ENCODE measurements at regions not wholly inside any gene's neighbourhood (a gene's known extent, or its start where the extent isn't known, plus 50 kb on each side); places are given as distances from the start of the nearest gene placed in this dataset.

DNA sequence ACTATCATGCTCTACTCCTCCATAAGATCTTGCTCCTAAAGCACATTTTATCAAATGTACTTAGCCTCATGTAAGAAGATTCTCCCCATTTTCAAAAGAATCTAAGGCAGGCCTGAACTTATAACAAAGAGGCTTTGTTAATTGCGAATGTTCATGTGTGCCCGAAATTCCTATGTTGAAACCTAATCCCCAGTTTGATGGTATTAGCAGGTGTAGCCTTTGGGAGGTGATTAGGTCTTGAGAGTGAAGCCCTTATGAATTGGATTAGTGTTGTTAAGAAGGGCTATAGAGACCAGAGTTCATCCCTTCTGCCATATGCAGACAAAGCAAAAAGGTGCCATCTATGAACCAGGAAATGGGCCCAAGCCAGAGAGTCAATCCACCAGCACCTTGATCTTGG is 234.5 kb downstream of the PAX3 start:
- Histone ChIP-seq H3K4me3 (ENCODE audit: low read depth, low read length) (no peak overlapping the region), H3K4me1 (ENCODE audit: control insufficient read depth, insufficient read depth, low read length) (peaks cover 4% of the 10 kb centered on the region; the same call in 1 of the 2 replicates), H3K27me3 (ENCODE audit: control insufficient read depth, insufficient read depth, low read length) (peaks cover 21% of the 10 kb centered on the region), H3K9me3 (ENCODE audit: control insufficient read depth, insufficient read depth, low read depth, low read length) (peaks cover 6% of the 10 kb centered on the region; the same call in 1 of the 2 replicates), H3K9ac (ENCODE audit: low read length) (no peak overlapping the region), H3K36me3 (ENCODE audit: control insufficient read depth, insufficient read depth, low read length) (no peaks in the 10 kb centered on the region), H3K27ac (ENCODE audit: low read depth, low read length) (no peak overlapping the region)

DNA sequence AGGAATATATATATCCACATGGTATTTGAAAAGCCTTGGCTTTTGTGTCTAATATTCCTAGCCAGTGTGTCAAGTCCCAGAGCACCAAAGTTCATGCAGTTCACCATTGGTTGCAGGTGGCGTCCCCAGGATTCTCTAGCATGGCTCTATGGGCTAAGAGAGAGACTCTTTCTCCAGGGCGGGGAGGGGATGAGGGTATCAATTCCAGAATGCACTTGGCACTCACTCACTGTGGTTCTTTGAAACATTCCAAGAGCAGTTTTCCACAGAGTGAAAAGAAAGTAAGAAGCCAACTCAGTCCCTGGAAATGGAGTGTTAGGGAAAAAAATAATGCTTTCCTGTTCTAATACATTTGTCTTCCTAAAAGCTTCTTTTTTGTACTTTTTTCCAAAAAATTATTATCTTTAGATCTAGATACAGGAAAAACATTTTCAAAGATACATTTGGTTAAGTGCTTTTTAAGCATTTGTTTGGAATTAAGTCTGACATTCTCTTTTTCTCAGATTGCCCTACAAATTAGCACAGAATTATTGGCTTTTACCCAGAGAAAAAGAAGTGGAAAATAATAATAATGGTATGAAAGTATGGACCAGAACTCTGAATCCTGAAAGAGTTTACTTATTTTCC is 239.9 kb downstream of the PAX3 start:
- Histone ChIP-seq H3K4me1 (ENCODE audit: control insufficient read depth, insufficient read depth, low read length) (peaks cover 4% of the 10 kb centered on the region; the same call in 1 of the 2 replicates), H3K9ac (ENCODE audit: low read length) (no peak overlapping the region), H3K36me3 (ENCODE audit: control insufficient read depth, insufficient read depth, low read length) (no peaks in the 10 kb centered on the region), H3K4me3 (ENCODE audit: low read depth, low read length) (no peak overlapping the region), H3K27me3 (ENCODE audit: control insufficient read depth, insufficient read depth, low read length) (peaks cover 52% of the 10 kb centered on the region), H3K27ac (ENCODE audit: low read depth, low read length) (no peak overlapping the region), H3K9me3 (ENCODE audit: control insufficient read depth, insufficient read depth, low read depth, low read length) (no peaks in the 10 kb centered on the region)

DNA sequence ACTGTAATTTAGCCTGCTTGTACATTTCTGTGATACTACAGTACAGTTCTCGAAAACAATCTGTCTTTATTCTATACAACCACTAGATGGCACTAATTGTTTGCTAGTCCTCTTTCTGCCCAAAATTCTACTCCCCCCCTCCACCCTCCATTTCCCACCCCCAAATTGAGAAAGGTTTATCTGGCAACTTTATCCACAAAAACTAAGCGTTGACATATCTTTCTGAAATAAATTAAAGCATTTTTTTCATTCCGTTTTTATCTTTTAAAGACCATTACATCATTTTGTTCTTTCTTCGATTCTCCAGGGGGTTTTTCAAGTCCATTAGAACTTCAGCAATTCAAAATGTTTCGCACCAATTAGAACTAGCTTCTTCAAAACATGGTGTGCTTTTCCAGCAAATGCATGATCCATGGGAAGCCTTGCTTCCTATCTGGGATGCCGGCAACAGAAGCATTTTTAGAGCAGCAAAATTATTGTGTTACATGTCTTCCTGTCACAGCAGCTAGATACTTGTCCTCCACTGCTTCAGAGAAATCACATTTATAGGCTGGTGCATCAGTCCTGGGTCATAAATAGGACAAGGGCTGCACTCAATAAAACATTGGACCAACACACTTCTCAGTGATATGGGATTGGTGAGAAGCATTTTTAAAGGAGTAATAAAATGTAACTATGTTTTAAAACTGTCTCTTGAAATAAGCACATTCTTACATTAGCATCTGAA is 241.3 kb downstream of the PAX3 start:
- Histone ChIP-seq H3K9me3 (ENCODE audit: control insufficient read depth, insufficient read depth, low read depth, low read length) (no peaks in the 10 kb centered on the region), H3K36me3 (ENCODE audit: control insufficient read depth, insufficient read depth, low read length) (no peaks in the 10 kb centered on the region), H3K27ac (ENCODE audit: low read depth, low read length) (no peak overlapping the region), H3K4me1 (ENCODE audit: control insufficient read depth, insufficient read depth, low read length) (peaks cover 11% of the 10 kb centered on the region), H3K27me3 (ENCODE audit: control insufficient read depth, insufficient read depth, low read length) (peaks cover 67% of the 10 kb centered on the region), H3K9ac (ENCODE audit: low read length) (no peak overlapping the region), H3K4me3 (ENCODE audit: low read depth, low read length) (no peak overlapping the region)

DNA sequence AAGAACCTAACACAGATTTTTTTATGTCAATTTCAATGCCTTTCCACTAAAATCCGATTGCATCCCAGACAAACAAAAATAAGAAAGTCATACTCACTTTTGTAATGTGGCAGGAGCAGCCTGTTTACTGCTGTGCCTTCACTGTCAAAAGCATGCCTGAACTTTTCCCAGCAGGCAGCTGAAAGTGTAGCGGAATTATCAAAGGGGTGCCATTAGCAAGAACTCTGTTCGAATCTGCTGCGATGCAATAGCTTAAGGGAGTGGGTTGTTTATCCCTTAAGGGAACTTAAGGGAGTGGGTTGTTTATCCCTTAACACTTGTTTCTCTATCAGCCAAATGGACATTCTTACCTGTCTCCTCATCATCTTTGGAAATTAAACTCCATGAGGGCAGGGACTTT is 243.5 kb downstream of the PAX3 start:
- Histone ChIP-seq H3K9me3 (ENCODE audit: control insufficient read depth, insufficient read depth, low read depth, low read length) (no peaks in the 10 kb centered on the region), H3K36me3 (ENCODE audit: control insufficient read depth, insufficient read depth, low read length) (no peaks in the 10 kb centered on the region), H3K27me3 (ENCODE audit: control insufficient read depth, insufficient read depth, low read length) (peaks cover 87% of the 10 kb centered on the region), H3K27ac (ENCODE audit: low read depth, low read length) (no peak overlapping the region), H3K9ac (ENCODE audit: low read length) (no peak overlapping the region), H3K4me3 (ENCODE audit: low read depth, low read length) (no peak overlapping the region), H3K4me1 (ENCODE audit: control insufficient read depth, insufficient read depth, low read length) (peaks cover 18% of the 10 kb centered on the region)

DNA sequence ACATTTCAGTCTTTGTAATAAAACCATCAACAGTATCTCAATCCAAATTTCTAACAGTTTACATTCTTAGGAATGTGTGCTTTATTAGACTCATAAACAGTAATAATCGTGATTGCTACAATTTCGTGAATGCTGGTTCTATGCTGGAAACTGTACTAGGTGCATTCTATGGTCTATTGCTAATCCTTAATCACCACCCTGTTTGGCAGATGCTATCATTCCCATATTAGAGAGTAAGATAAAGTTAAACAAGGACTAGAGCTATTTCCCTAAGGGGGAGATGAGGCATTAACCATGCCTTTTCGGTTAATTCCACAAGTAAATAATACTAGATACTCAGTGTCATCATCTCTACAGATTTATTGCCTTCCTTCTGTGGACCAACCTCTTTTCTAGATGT is 244.0 kb downstream of the PAX3 start:
- H3K27me3 ChIP-seq (ENCODE audit: control insufficient read depth, insufficient read depth, low read length), result peaks cover 88% of the 10 kb centered on the region
- H3K27ac ChIP-seq (ENCODE audit: low read depth, low read length), result no peak overlapping the region
- H3K4me1 ChIP-seq (ENCODE audit: control insufficient read depth, insufficient read depth, low read length), result peaks cover 19% of the 10 kb centered on the region
- no peaks in the 10 kb centered on the region for H3K9me3 ChIP-seq (ENCODE audit: control insufficient read depth, insufficient read depth, low read depth, low read length)
- H3K4me3 ChIP-seq (ENCODE audit: low read depth, low read length), result no peak overlapping the region
- H3K9ac ChIP-seq (ENCODE audit: low read length), result no peak overlapping the region
- H3K36me3 ChIP-seq (ENCODE audit: control insufficient read depth, insufficient read depth, low read length), result no peaks in the 10 kb centered on the region

DNA sequence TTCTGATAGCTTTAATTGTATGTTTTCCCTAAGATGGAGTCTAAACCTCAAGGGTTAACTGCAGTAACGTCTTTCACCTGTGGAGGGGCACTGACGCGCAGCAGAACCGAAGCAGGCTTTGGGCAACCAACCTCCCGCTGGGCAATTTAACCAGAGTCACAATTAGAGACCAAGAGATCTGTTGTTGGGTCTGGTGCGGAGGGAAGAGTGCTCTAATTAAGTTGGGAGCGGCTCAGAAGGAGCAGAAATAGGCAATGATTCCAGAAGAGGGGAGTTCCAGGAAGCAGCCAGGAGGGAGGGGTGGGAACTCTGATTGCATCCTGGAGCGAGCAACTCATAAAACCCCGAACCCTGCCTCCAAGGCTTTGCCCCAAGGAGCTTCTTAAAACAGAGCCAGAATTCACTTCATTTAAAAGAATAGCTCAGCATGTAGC is 245.8 kb downstream of the PAX3 start:
- Histone ChIP-seq H3K9me3 (ENCODE audit: control insufficient read depth, insufficient read depth, low read depth, low read length) (no peaks in the 10 kb centered on the region), H3K36me3 (ENCODE audit: control insufficient read depth, insufficient read depth, low read length) (no peaks in the 10 kb centered on the region), H3K27me3 (ENCODE audit: control insufficient read depth, insufficient read depth, low read length) (peaks cover 99% of the 10 kb centered on the region), H3K9ac (ENCODE audit: low read length) (no peak overlapping the region), H3K27ac (ENCODE audit: low read depth, low read length) (no peak overlapping the region), H3K4me1 (ENCODE audit: control insufficient read depth, insufficient read depth, low read length) (peaks cover 19% of the 10 kb centered on the region), H3K4me3 (ENCODE audit: low read depth, low read length) (0 out of 2 replicates have a peak overlapping the region, but pooled peaks have one; percentile 11)

DNA sequence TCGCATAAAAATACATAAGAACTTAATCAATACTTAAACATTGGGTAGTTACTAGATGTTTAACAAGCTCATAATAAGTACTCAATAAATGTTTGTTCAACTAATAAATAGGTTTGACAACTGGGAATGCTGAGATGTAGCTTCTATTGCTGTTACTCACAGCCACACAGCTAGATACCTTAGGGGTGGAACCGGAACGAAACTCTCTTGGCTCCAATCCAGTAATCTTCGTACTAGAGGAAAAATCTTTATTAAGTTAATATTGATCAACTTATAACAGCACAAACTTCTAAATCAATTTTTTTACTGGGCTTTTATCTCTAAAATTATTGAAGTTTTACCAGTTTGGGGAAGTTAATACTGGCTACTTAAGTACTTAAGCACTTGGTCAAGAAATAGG is 247.8 kb downstream of the PAX3 start:
- Histone ChIP-seq H3K9me3 (ENCODE audit: control insufficient read depth, insufficient read depth, low read depth, low read length) (no peaks in the 10 kb centered on the region), H3K27ac (ENCODE audit: low read depth, low read length) (no peak overlapping the region), H3K36me3 (ENCODE audit: control insufficient read depth, insufficient read depth, low read length) (no peaks in the 10 kb centered on the region), H3K27me3 (ENCODE audit: control insufficient read depth, insufficient read depth, low read length) (peaks cover 100% of the 10 kb centered on the region), H3K4me1 (ENCODE audit: control insufficient read depth, insufficient read depth, low read length) (peaks cover 19% of the 10 kb centered on the region), H3K4me3 (ENCODE audit: low read depth, low read length) (no peak overlapping the region), H3K9ac (ENCODE audit: low read length) (no peak overlapping the region)

DNA sequence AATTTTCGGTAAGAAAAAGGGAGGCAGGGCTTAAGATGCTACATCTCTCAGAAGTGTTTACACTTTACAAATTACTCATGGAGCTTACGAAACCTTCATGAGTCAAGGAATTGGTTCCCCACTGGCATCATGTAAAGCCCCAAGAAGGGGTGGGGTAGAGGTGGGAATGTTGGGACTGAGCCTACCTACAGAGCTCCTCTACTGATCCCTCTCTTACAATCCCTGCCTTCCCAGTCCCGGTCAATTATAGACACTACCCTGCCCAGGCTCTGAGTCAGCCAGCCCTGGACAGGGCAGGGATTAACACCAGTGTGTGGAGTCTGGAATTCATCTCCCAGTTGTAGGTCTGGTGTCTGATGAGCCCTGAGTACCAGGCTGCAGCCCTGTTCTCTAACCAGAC is 248.9 kb downstream of the PAX3 start:
- H3K36me3 ChIP-seq (ENCODE audit: control insufficient read depth, insufficient read depth, low read length), result no peaks in the 10 kb centered on the region
- H3K4me3 ChIP-seq (ENCODE audit: low read depth, low read length), result no peak overlapping the region
- no peak overlapping the region for H3K27ac ChIP-seq (ENCODE audit: low read depth, low read length)
- peaks cover 90% of the 10 kb centered on the region for H3K27me3 ChIP-seq (ENCODE audit: control insufficient read depth, insufficient read depth, low read length)
- no peaks in the 10 kb centered on the region for H3K9me3 ChIP-seq (ENCODE audit: control insufficient read depth, insufficient read depth, low read depth, low read length)
- H3K9ac ChIP-seq (ENCODE audit: low read length), result no peak overlapping the region
- peaks cover 19% of the 10 kb centered on the region for H3K4me1 ChIP-seq (ENCODE audit: control insufficient read depth, insufficient read depth, low read length)

DNA sequence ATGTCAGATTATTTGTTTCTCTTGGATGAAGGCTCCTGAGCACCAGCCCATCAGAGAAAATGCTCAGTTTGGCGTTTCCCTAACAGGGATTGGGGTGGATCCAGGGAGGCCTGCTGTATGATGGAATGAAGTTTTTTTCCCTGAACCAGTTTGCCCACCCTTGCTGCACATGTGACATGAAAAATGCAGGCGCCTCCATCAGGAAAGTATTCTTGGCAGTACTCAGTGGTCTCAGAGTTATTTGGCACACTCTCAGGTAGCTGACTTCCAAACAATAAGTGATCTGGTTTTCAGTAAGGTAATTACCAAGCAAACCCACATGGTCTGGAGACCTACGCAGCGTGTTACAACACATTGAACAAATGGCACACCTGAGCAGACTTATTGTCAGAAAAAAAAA is 254.9 kb downstream of the PAX3 start:
- H3K27me3 ChIP-seq (ENCODE audit: control insufficient read depth, insufficient read depth, low read length), result peaks cover 30% of the 10 kb centered on the region
- no peak overlapping the region for H3K9ac ChIP-seq (ENCODE audit: low read length)
- no peak overlapping the region for H3K27ac ChIP-seq (ENCODE audit: low read depth, low read length)
- H3K36me3 ChIP-seq (ENCODE audit: control insufficient read depth, insufficient read depth, low read length), result no peaks in the 10 kb centered on the region
- H3K4me1 ChIP-seq (ENCODE audit: control insufficient read depth, insufficient read depth, low read length), result 0 out of 2 replicates have a peak, but pooled peaks cover 4% of the 10 kb centered on the region
- no peaks in the 10 kb centered on the region for H3K9me3 ChIP-seq (ENCODE audit: control insufficient read depth, insufficient read depth, low read depth, low read length)
- no peak overlapping the region for H3K4me3 ChIP-seq (ENCODE audit: low read depth, low read length)

DNA sequence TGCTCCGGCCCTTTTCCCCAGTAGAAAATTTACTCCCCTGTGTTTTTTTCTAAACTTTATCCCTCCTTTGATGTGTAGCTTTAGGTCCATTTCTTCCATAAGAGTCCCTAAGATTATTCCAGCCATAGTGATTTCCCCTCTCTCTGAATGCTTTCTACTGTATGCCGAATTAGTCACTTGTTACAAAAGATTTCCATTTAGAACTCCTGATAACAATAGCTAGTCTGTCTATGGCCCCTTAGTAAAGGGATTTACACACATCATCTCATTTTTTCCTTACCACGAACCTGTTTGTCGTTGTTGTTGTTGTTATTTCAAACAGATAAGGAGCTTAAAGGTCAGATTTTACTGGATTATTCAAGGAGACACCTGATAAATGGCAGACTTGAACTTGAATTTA is 256.1 kb downstream of the PAX3 start:
- Histone ChIP-seq H3K9me3 (ENCODE audit: control insufficient read depth, insufficient read depth, low read depth, low read length) (no peaks in the 10 kb centered on the region), H3K4me3 (ENCODE audit: low read depth, low read length) (no peak overlapping the region), H3K9ac (ENCODE audit: low read length) (no peak overlapping the region), H3K27ac (ENCODE audit: low read depth, low read length) (no peak overlapping the region), H3K4me1 (ENCODE audit: control insufficient read depth, insufficient read depth, low read length) (0 out of 2 replicates have a peak, but pooled peaks cover 4% of the 10 kb centered on the region), H3K36me3 (ENCODE audit: control insufficient read depth, insufficient read depth, low read length) (no peaks in the 10 kb centered on the region), H3K27me3 (ENCODE audit: control insufficient read depth, insufficient read depth, low read length) (peaks cover 17% of the 10 kb centered on the region)

DNA sequence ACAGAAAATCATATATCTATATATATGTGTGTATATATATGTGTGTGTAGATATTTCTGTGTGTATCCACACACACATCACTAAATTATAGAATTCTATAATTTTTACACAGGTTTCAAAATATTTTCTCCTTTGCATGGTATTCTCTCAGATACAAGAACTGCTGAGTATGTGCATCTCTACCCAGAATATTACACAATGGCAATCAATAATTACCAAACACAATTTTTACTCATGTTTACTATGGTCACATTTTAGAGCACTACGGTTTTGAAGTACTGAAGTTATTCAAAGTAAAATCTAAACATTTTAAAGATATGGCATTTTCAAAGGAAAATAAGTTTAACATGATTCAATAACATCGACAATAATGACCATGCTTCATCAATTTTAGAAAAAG is 258.5 kb downstream of the PAX3 start:
- H3K4me3 ChIP-seq (ENCODE audit: low read depth, low read length), result no peak overlapping the region
- H3K36me3 ChIP-seq (ENCODE audit: control insufficient read depth, insufficient read depth, low read length), result no peaks in the 10 kb centered on the region
- H3K4me1 ChIP-seq (ENCODE audit: control insufficient read depth, insufficient read depth, low read length), result 0 out of 2 replicates have a peak, but pooled peaks cover 4% of the 10 kb centered on the region
- H3K9me3 ChIP-seq (ENCODE audit: control insufficient read depth, insufficient read depth, low read depth, low read length), result no peaks in the 10 kb centered on the region
- H3K9ac ChIP-seq (ENCODE audit: low read length), result no peak overlapping the region
- peaks cover 16% of the 10 kb centered on the region for H3K27me3 ChIP-seq (ENCODE audit: control insufficient read depth, insufficient read depth, low read length)
- H3K27ac ChIP-seq (ENCODE audit: low read depth, low read length), result no peak overlapping the region

All from HUES6 (cell line).